WTC11 (cell line): ENCODE measurements at regions not wholly inside any gene's neighbourhood (a gene's known extent, or its start where the extent isn't known, plus 50 kb on each side); places are given as distances from the start of the nearest gene placed in this dataset.

Source experiments
- ATAC-seq: fragments of 200-7000 bp; cut with Tn5 transposase; 2 replicates; pipeline ENCODE4 v1.10.0; 2021; ENCODE audit warnings: mild to moderate bottlenecking, moderate library complexity
- CTCF ChIA-PET: fragments of 300-600 bp; sonication (Branson Sonifier 250); formaldehyde crosslinking; loops from one replicate; lab custom pipeline; 2021; ENCODE audit warnings: antibody characterized with exemption; lab: Charles Lee
- POLR2A ChIA-PET: fragments of 350-600 bp; sonication (Branson Sonifier 250); formaldehyde crosslinking; loops from one replicate; lab custom pipeline; 2021; ENCODE audit warnings: antibody characterized with exemption; lab: Charles Lee
- DNase-seq: peaks from one replicate; pipeline ENCODE4 v3.0.0; 2021; ENCODE audit warnings: low spot score
- H3K27ac Mint-ChIP-seq: 2 replicates; pipeline ENCODE4 v1.8.0; 2021; ENCODE audit warnings: mixed read lengths
- H3K27me3 Mint-ChIP-seq: 2 replicates; pipeline ENCODE4 v1.8.0; 2021; ENCODE audit warnings: low read depth, mild to moderate bottlenecking, moderate library complexity, mixed read lengths
- H3K36me3 Mint-ChIP-seq: 2 replicates; pipeline ENCODE4 v1.8.0; 2021; ENCODE audit warnings: mixed read lengths
- H3K4me1 Mint-ChIP-seq: 2 replicates; pipeline ENCODE4 v1.8.0; 2022; ENCODE audit warnings: mixed read lengths
- H3K4me3 Mint-ChIP-seq: 2 replicates; pipeline ENCODE4 v1.8.0; 2021; ENCODE audit warnings: mild to moderate bottlenecking, moderate library complexity, mixed read lengths
- H3K9me3 Mint-ChIP-seq: 2 replicates; pipeline ENCODE4 v1.8.0; 2021; ENCODE audit warnings: mixed read lengths
- ATF1 ChIP-seq: sonication (generic); formaldehyde crosslinking; IDR thresholded peaks from 2 replicates; pipeline ENCODE4 v1.8.1; 2023; ENCODE audit warnings: mild to moderate bottlenecking, moderate library complexity, missing genetic modification reagents
- ATF2 ChIP-seq: sonication (generic); formaldehyde crosslinking; IDR thresholded peaks from 2 replicates; pipeline ENCODE4 v1.8.1; 2022; ENCODE audit warnings: low read depth, missing genetic modification reagents, borderline replicate concordance
- ATF6 ChIP-seq: sonication (generic); formaldehyde crosslinking; IDR thresholded peaks from 2 replicates; pipeline ENCODE4 v1.8.1; 2023; ENCODE audit warnings: mild to moderate bottlenecking, missing genetic modification reagents
- E2F1 ChIP-seq: sonication (generic); formaldehyde crosslinking; IDR thresholded peaks from 2 replicates; pipeline ENCODE4 v1.8.0; 2022; ENCODE audit warnings: mild to moderate bottlenecking, missing genetic modification reagents
- E2F4 ChIP-seq: sonication (generic); formaldehyde crosslinking; IDR thresholded peaks from 2 replicates; pipeline ENCODE4 v1.8.1; 2022; ENCODE audit warnings: low read depth, mild to moderate bottlenecking, moderate library complexity, missing genetic modification reagents, borderline replicate concordance
- ERG ChIP-seq: fragments of 250-450 bp; sonication (Bioruptor Pico); IDR thresholded peaks from 2 replicates; pipeline ENCODE4 v1.8.0; 2021; ENCODE audit warnings: mild to moderate bottlenecking
- FOXJ3 ChIP-seq: sonication (generic); formaldehyde crosslinking; IDR thresholded peaks from 2 replicates; pipeline ENCODE4 v1.9.0; 2021; ENCODE audit warnings: missing genetic modification reagents, mild to moderate bottlenecking, borderline replicate concordance
- GABPB1 ChIP-seq: sonication (generic); formaldehyde crosslinking; IDR thresholded peaks from 2 replicates; pipeline ENCODE4 v1.8.1; 2023; ENCODE audit warnings: mild to moderate bottlenecking, missing genetic modification reagents
- HMGA2 ChIP-seq: fragments of 250-450 bp; sonication (Bioruptor Pico); IDR thresholded peaks from 2 replicates; pipeline ENCODE4 v1.4.0; 2021; ENCODE audit warnings: mild to moderate bottlenecking, moderate library complexity
- JAZF1 ChIP-seq: fragments of 250-450 bp; sonication (Bioruptor Pico); IDR thresholded peaks from 2 replicates; pipeline ENCODE4 v1.9.0; 2021; ENCODE audit warnings: moderate library complexity, mild to moderate bottlenecking, inconsistent platforms
- MLX ChIP-seq: sonication (generic); formaldehyde crosslinking; IDR thresholded peaks from 2 replicates; pipeline ENCODE4 v1.8.1; 2023; ENCODE audit warnings: mild to moderate bottlenecking, missing genetic modification reagents, moderate library complexity
- NFE2L1 ChIP-seq: sonication (generic); formaldehyde crosslinking; IDR thresholded peaks from 2 replicates; pipeline ENCODE4 v1.8.1; 2023; ENCODE audit warnings: missing genetic modification reagents
- RORB ChIP-seq: fragments of 250-450 bp; sonication (Bioruptor Pico); IDR thresholded peaks from 2 replicates; pipeline ENCODE4 v1.9.0; 2021; ENCODE audit warnings: mild to moderate bottlenecking
- TEAD1 ChIP-seq: sonication (generic); formaldehyde crosslinking; IDR thresholded peaks from 2 replicates; pipeline ENCODE4 v1.8.0; 2022; ENCODE audit warnings: mild to moderate bottlenecking, missing genetic modification reagents
- ZBTB43 ChIP-seq: sonication (generic); formaldehyde crosslinking; IDR thresholded peaks from 2 replicates; pipeline ENCODE4 v1.8.1; 2023; ENCODE audit warnings: mild to moderate bottlenecking, missing genetic modification reagents
- ZNF219 ChIP-seq: sonication (generic); formaldehyde crosslinking; IDR thresholded peaks from 2 replicates; pipeline ENCODE4 v1.8.0; 2023; ENCODE audit warnings: missing genetic modification reagents, mild to moderate bottlenecking, borderline replicate concordance
- ZNF263 ChIP-seq: sonication (generic); formaldehyde crosslinking; IDR thresholded peaks from 2 replicates; pipeline ENCODE4 v1.8.1; 2022; ENCODE audit warnings: low read depth, mild to moderate bottlenecking, moderate library complexity, missing genetic modification reagents
- ZNF396 ChIP-seq: fragments of 250-450 bp; sonication (Bioruptor Pico); IDR thresholded peaks from 2 replicates; pipeline ENCODE4 v1.8.0; 2021; ENCODE audit warnings: mild to moderate bottlenecking, moderate library complexity, borderline replicate concordance
- ZNF416 ChIP-seq: fragments of 250-450 bp; sonication (Bioruptor Pico); IDR thresholded peaks from 2 replicates; pipeline ENCODE4 v1.9.0; 2021; ENCODE audit warnings: mild to moderate bottlenecking, inconsistent platforms
- ZNF671 ChIP-seq: fragments of 250-450 bp; sonication (Bioruptor Pico); IDR thresholded peaks from 2 replicates; pipeline ENCODE4 v1.8.0; 2021; ENCODE audit warnings: mild to moderate bottlenecking
- ZSCAN18 ChIP-seq: fragments of 250-450 bp; sonication (Bioruptor Pico); IDR thresholded peaks from 2 replicates; pipeline ENCODE4 v2.1.2; 2022; ENCODE audit warnings: mild to moderate bottlenecking, moderate library complexity

GRCh38 chr2:44881856-44882255 is 59.6 kb upstream of the SIX3 start (continued):
- TF ChIP-seq E2F1 (CRISPR knock-in tag) (no peak), GABPB1 (CRISPR knock-in tag) (no peak), NFE2L1 (CRISPR knock-in tag) (no peak), ZSCAN18 (CRISPR knock-in tag) (no peak), MLX (CRISPR knock-in tag) (no peak), ZBTB43 (CRISPR knock-in tag) (no peak), ZNF219 (CRISPR knock-in tag) (no peak), ZNF671 (no peak)

- CTCF ChIA-PET: no interaction called here
- TF ChIP-seq GABPB1 (CRISPR knock-in tag) (no peak), ATF2 (CRISPR knock-in tag) (no peak), HMGA2 (CRISPR knock-in tag) (no peak), ZNF416 (no peak), ZNF396 (CRISPR knock-in tag) (no peak), ZNF263 (no peak), JAZF1 (CRISPR knock-in tag) (no peak), E2F1 (CRISPR knock-in tag) (no peak), ERG (CRISPR knock-in tag) (no peak), FOXJ3 (CRISPR knock-in tag) (no peak), RORB (CRISPR knock-in tag) (no peak), ATF1 (no peak), ATF6 (no peak), TEAD1 (CRISPR knock-in tag) (no peak), E2F4 (CRISPR knock-in tag) (no peak)
Observed at GRCh38 chr2:44883356-44883755, 58.1 kb upstream of the SIX3 start.

More at GRCh38 chr2:44883356-44883755, 58.1 kb upstream of the SIX3 start:
- H3K9me3 Mint-ChIP-seq: peaks cover 3% of the 10 kb centered on the region; the same call in 1 of the 2 replicates
- DNase-seq: no peak
- POLR2A ChIA-PET: no interaction called here
- H3K27me3 Mint-ChIP-seq: peaks cover 5% of the 10 kb centered on the region
- H3K4me3 Mint-ChIP-seq: no peak overlapping the region
- H3K36me3 Mint-ChIP-seq: no peaks in the 10 kb centered on the region
- H3K4me1 Mint-ChIP-seq: peaks cover 37% of the 10 kb centered on the region
- ATAC-seq: no peak
- H3K27ac Mint-ChIP-seq: no peak overlapping the region
